LNCaP clone FGC (cell line): ENCODE measurements at regions not wholly inside any gene's neighbourhood (a gene's known extent, or its start where the extent isn't known, plus 50 kb on each side); places are given as distances from the start of the nearest gene placed in this dataset.
"Not testable (repeated sequence)": the region's sequence is repeated elsewhere in the genome, so short reads cannot be mapped to it uniquely, and the experiment has no call there.

Experiments used
- DNase-seq: peaks from one replicate; pipeline ENCODE4 v3.0.0-alpha.2; 2011; ENCODE audit warnings: low read depth
- H3K4me3 ChIP-seq: 2 replicates; pipeline ENCODE4 v1.5.1; 2011; ENCODE audit warnings: mild to moderate bottlenecking, low read depth, low read length, control low read depth
- CTCF ChIP-seq: IDR thresholded peaks from 2 replicates; pipeline ENCODE4 v1.5.1; 2012; ENCODE audit warnings: mild to moderate bottlenecking; ENCODE audit not compliant: control insufficient read depth, insufficient read depth; ENCODE audit errors: extremely low read depth

GRCh38 chr21:27035791-27036190 is 68.9 kb upstream of the ADAMTS5 start:
- TF ChIP-seq CTCF = no peak
- DNase-seq = no peak
- H3K4me3 ChIP-seq = no peak overlapping the region

- no peak overlapping the region for H3K4me3 ChIP-seq
- no peak for DNase-seq
- no peak for TF ChIP-seq CTCF
These were observed 67.9 kb upstream of the ADAMTS5 start for GRCh38 chr21:27034796-27035195.

GRCh38 chr21:27033471-27033870 is 66.6 kb upstream of the ADAMTS5 start:
- TF ChIP-seq CTCF = no peak
- no peak overlapping the region for H3K4me3 ChIP-seq
- no peak for DNase-seq

- no peak overlapping the region for H3K4me3 ChIP-seq
- no peak for DNase-seq
These were observed 59.6 kb upstream of the ADAMTS5 start for GRCh38 chr21:27026501-27026900.

GRCh38 chr21:27025708-27026107 is 58.8 kb upstream of the ADAMTS5 start:
- DNase-seq, H3K4me3 ChIP-seq: not testable (repeated sequence)

More at GRCh38 chr21:27026501-27026900, 59.6 kb upstream of the ADAMTS5 start:
- TF ChIP-seq CTCF = no peak

- DNase-seq = no peak
- TF ChIP-seq CTCF = no peak
- H3K4me3 ChIP-seq = no peak overlapping the region
These were observed 58.1 kb upstream of the ADAMTS5 start for GRCh38 chr21:27024971-27025370.

- no peak for DNase-seq
- H3K4me3 ChIP-seq = no peak overlapping the region
- TF ChIP-seq CTCF = no peak
These were observed 57.4 kb upstream of the ADAMTS5 start for GRCh38 chr21:27024301-27024700.
